ENCODE measurements at regions not wholly inside any gene's neighbourhood (a gene's known extent, or its start where the extent isn't known, plus 50 kb on each side); places are given as distances from the start of the nearest gene placed in this dataset.
"Not testable (repeated sequence)": the region's sequence is repeated elsewhere in the genome, so short reads cannot be mapped to it uniquely, and the experiment has no call there.

DNA sequence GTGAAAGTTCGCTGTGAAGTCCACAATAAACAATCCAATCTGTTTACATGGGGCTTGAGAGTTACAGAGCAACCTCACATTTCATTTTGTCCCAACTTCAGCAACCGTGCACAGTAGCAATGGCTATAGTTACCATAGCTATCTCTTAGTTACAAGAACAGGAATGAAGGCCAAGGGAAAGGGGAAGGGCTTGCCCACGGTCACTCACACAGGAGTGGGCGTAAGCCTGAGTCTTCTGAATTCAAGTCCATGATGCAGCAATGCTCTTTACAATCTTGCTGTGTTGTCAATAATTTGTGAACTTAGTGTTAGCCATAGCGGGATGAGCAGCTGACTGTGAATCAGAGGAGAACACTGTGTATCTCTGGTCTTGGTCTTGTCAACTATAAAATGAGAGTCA, 102.9 kb downstream of the ADAMTS15 start:
- no peak for DNase-seq

DNA sequence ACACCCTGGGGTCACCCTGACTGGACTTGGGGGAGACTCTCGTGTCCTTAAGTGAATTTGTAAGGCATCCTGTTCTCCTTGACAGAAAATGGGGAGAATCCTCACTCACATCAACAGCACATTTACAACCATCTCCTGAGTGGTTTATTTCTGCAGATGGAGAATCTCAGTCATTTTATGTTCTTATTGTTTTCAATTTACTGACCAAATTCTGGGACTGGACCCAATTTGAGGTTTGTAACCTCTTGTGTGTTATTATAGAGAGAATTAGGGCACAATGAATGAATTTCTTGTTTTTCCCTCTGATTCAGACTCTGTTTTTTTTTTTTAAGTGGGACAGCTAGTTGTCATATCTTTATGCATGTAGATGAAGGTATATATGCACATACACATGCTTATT, 104.9 kb downstream of the ADAMTS15 start:
- peak; percentile 38 for DNase-seq

DNA sequence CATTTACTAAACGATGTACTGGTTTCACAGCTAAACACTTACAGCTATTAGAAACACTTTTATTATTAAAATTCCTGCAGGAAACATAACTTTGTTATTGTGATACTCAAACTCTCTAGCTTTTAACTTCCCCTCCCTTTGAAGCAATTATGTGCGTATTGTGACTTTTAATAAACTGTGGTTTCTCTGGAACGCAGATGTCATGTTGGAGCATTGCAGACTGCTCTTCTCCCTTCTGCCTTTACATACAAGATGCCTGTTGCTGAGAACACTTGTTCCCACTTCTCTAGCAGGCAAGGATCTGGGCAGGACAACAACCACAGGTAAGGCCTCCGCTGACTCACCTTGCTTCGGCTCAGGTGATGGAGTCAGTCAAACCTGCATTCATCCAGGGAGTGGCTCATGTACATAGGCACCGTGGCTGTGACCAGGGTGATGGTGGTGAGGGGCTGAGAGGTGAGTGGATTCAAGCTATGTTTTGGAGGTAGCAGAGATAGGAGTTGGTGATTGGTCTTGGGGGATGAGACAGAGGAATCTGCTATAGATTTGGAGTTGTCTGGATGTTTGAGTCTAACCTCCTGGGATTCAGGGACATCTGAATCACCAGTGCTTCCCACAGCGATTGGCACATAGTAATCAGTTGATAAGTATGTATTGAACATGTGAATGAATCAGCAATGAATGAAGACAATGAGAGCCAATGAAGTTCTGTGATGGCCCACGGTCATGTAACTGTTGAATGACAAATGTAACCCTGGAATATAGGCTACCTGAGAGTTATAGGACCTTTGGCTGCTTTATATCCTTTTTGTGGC, 106.0 kb downstream of the ADAMTS15 start:
- DNase-seq = peak; percentile 30

DNA sequence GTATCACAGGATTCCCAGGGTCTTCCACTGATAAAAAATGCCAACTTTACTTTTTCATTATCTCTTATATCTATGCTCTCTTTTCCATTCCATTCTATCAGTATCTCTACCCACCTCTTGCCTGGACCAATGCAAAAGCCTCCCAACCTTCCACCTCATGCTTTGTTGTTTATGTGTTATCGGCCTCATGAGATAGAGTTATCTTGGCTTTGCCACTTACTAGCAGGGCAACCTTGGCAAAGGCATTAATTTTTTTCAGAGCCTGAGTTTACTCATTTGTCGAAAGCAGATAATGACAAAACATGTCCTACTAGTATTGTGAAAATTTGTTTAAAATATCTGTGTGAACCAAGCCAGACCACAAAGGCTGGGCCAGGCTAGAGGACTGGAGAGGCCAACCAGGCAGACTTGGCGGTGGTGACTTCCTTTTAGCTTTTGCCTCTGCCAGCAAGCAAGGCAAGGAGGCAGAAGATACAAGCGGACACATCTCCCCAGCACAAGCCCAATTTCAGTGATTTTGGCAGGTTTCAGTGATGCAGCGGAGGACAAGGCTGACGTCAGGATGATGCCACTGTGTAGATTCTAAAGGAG, 106.9 kb downstream of the ADAMTS15 start:
- no peak for DNase-seq

DNA sequence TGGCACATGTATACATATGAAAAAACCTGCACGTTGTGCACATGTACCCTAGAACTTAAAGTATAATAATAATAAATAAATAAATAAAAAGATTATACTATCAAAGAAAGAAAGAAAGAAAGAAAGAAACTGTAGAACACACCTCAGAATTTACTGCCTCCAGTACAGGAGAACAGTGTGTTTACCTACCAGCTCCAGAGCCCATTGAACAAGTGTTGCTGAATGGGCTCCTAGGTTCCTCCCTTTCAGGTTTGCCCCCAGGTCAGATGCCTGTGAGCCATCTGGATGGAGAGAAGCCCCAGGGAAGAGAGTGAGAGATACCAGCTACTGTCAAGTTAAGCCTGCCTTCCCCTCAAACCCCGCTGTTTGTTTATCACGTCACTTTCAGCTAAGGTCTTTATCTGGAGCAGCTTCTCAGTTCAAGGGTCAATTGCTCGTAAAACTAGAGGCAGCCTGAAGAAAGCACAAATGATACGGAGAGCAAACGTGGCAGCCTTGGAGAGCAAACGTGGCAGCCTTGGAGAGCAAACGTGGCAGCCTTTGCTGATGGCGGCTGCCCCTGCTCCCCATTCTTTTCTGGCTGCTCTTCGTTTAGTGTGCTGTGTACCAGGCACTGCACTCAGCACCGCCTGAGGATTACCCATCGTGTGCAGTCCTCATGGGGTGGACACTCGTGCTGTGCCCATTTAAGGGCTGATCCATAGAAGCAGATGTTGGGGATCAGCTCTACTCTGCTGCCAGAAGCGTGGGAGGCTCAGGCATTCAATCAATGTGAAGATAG, 111.7 kb downstream of the ADAMTS15 start:
- DNase-seq = no peak

DNA sequence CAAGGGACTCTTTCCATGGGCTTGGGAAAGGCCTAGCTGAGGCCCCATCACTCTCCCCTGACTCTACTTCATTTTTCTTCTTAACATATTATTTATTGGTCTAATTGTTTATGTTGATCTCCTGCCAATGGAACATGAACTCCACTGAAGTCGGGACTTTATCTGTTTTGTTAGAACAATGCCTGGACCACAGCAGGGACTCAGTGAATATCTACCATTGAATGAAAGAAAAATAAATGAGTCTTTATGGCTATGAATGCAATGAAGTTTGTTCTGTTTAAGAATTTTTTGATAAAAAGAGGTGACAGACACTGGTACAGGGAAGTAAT, 112.3 kb downstream of the ADAMTS15 start:
- no peak for DNase-seq

DNA sequence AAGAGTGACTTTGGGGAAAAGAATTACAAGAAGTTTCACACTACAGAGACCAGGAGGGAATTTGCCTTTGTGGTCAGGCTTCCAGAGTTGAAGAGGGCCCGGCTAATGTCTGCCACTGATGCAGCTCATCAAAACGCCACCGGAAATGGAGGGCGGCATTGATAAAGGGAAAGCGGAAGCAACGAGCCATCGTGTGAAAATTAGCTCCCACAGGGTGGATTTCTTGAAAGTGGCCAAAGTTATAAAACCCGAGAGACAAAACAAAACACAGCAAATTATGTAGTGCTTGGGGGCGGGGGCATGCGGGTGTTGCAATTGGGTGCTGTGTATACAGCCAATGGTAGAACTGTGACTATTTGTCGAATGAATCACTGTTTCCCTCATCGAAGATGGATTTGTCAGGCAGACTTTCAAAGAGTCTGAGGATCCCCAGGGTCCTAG, 113.0 kb downstream of the ADAMTS15 start:
- peak; percentile 78 for DNase-seq

DNA sequence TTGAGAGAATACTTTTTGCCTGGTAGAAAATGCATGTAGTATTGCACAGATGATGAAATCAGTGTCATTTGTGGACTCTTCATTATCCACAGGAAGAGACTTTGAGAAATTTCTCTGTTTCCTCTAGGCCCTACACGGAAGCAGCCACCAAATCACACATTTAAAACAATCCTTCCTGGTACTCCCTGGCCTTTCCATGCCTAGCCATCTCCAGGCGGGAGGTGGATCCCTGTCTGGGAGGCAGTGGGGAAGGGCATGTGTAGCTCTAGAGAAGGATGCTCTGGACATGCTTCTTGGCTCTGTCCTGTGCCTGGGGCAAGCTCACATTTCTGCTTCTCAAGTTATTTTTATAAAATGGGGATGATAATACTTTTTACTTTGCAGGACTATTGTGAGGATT, 114.1 kb downstream of the ADAMTS15 start:
- DNase-seq = no peak

DNA sequence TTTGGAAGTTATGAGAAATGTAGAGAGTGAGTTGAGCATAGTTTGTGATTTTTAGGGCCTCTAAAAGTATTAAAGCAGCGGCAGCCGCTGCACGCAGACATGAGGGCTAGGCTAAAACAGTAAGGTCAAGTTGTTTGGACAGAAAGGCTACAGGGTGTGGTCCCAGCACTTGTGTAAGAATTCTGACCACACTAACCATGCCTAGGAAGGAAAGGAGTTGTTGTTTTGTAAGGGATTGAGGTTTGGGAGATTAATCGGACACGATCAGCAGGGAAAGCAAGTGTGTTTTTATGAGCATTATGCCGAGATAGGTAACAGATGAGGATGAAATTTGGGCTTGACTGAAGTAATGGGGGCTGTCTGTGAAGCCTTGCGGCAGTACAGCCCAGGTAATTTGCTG, 117.9 kb downstream of the ADAMTS15 start:
- not testable (repeated sequence) for DNase-seq

DNA sequence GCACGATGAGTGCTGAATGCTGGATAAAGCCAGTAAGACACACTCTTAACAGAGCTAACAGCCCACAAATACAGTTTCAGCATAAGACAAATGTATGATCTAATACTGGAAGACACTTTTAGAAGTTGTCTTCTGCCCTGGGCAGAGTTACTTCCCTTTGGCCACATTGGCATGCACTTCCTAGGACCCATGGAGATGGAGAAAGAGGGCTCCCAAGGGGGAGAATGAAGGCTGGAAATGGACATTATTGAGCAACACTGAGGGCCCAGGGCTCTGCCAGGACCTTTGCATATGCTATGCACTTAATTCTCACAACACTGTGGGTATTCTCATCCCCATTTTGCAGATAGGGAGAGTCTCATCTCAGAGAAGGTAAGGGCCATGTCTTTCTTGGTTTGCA, 123.1 kb downstream of the ADAMTS15 start:
- no peak for DNase-seq

DNA sequence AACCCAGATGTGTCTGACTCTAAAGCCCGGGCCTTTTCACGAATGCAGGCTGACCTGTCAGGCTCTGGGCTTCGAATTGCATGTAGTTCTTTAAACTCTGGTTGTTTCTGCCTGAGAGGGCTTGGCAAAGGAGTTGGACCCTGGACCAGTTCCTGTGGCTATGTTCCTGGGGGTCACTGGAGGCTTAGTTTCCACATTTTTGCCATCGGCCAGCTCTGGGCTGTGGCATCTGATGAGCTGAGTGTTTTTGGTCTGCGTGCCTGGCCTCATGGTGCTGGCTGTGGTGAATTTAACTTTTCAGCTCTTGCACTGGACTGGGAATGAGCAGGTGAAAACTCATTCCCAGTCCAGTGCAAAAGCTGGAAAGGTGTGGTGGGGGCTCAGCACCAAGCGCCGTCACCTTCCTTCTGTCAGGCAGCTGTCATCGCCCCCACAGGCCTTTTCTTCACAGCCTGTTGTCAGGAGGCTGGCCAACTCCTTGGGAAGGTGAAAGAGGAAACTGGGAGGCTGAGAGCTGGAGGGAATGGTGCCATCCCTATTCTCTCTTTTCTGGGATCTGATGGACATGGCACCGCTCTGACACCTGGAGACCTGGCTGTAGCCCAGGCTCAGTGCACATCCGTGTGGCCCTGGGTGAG, 123.6 kb downstream of the ADAMTS15 start:
- DNase-seq = no peak

DNA sequence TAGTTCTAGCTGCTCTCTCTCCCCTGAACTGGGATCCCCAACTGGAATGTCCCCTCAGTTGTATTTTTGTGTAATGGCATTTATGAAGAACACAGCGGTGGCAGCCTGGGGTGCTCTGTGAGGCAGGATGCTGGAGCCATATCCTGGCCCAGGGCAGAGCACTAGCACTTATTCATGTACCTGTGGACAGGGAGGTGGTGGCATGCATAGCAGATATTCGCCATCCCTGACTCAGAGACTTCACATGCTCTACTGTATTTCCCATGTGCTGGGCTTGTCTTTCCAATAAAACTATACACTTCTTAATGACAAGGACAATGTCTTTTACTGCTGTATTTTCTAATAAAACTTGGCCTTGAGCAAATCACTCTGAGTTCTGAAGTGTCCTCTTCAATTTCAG, 125.3 kb downstream of the ADAMTS15 start:
- DNase-seq = no peak

DNA sequence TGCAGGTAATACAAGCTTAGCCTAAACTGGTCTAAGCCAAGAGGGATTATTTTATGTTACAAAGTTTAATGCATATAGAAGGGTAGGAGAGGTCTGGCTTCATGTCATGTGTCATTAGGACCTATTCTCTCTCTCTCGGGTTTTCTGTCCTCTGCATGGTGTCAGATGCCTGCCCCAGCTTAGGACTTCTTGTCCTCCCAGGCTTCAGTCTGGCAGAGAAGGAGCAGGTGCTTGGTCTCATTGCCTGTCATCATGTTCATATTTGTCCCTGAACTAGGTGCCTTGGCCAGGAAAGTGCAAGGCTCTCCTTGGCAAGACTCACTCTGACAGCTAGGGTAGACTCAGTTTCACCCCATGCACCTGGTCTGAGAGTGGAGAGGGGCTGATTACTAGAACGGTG, 126.3 kb downstream of the ADAMTS15 start:
- no peak for DNase-seq

DNA sequence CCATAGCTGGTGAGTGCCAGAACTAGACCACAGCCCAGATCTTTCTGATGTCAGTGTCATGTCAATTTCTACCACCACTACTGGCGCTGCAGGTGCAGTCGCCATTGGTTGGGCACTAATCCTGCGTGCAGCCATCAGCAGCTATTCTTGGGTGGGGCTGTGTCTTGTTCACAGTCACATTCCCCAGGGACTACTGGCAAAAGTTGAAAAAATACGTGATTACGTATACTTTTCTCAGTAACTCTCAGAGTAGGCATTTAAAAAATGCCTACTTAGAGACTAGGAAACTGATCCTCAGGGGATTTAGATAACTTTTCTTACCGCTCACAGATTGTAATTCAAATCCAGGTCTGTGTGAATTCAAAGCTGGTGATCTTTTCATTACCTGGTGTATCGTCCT, 127.7 kb downstream of the ADAMTS15 start:
- DNase-seq = no peak

DNA sequence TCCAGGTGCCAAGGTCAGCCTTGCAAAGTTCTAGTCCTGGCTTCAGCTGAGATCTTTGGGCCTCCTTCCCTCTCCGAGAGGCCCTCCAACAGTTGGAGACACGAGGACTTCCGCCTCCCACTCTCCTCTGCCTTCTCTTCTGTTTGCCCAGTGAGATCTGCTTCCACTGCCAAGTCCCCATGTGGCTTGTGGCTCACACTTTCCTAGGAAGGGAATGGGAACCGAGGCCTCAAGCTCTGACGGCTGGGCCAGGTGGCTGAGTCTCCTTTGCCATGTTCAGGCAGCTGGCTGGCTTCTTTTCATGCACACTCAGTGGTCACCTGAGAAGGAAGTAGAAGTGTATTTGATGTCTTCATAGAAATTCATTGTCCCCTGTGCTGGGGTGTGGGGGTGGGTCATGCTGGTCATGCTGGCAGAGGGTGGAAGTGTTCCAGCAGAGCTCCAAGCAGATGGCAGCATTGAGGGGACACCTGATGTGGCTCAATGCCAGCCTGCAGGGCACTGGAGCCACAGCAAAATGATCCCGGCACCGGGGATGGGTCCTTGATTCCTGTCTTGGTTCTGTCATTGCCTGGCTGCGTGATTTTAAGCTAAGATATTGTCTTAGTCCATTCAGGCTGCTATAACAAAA, 130.4 kb downstream of the ADAMTS15 start:
- DNase-seq = no peak

DNA sequence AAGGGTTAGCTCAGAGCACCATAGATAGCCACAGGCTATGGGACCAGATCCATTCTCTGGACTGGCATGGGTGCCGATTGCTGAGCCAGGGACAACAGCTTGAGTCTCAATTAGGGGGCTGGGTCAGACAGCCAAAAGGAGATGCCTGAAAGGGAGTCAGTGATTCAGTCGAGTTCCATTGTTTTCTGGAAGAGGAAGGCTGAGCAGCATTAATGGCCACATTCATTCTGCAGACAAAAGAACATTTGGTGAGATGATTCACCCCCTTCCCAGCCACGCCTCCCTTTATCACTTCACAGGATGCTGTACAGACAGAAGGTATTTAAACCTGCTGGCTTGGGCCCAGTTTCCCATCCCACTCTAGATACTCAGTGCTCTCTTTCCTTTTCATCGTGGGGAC, 131.9 kb downstream of the ADAMTS15 start:
- peak; percentile 95 for DNase-seq

DNA sequence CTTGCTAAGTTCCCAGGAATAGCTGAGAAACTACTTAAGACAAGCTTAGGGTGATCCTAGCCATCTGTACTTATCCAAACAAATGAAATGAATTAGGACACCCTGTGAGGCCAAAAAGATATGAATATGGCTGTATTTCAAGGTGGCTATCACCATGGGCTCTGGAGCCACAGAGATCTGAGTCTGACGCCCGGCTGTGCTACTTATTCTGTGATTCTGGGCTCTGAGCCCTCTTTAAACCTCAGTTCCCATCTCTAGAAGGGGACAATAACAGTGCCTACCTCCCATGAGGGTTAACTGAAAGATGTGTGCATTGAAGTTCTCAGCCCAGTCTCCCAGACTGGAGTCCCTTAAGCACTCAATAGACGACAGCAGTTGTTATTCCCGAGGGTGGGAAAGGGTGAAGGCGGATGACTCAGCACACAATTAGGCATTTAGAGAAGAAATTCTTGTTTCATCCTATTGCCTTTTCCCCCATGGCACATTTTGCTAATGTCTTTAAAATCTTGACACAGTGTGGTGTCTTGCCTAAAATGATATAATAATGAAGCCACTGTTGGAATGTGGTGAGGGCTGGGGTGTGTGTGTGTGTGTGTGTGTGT, 132.5 kb downstream of the ADAMTS15 start:
- DNase-seq = peak; percentile 92

DNA sequence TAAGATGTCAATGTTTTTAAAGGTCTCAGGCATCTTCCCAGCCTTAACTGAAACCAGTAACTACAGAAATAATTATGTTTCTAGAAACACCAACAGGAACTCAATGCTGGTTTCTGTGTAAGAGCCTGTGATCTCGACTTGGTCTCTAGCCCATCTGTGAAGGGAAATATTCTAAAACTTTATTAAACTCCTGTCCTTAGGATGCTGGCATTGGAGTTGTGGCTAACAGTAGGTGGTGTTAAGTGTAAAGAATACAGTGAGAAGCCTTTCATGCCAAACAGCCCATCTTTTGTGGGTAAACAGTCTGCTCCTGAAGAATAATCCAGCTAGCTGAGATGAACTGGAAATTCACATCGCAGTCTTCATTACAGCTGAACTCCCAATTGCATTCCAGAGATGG, 133.2 kb downstream of the ADAMTS15 start:
- DNase-seq = peak; percentile 35

DNA sequence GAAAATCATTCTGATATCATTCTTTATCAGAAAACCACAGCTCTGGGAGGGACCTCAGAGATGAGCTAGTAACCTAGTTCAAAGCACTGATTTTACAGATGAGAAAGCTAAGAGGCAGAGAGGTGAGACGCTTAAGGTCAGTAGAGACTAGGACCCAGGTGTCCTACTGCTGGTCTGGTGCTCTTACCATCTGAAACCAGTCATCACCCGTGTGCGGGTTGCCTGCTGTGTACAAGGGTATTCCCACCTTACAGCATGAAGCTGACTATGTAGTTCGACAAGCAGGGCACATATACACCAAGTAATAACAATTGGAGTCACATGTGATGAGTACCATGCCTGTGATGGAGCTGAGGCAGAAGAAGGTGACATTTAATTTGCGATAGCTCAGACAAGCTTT, 133.7 kb downstream of the ADAMTS15 start:
- DNase-seq = no peak

DNA sequence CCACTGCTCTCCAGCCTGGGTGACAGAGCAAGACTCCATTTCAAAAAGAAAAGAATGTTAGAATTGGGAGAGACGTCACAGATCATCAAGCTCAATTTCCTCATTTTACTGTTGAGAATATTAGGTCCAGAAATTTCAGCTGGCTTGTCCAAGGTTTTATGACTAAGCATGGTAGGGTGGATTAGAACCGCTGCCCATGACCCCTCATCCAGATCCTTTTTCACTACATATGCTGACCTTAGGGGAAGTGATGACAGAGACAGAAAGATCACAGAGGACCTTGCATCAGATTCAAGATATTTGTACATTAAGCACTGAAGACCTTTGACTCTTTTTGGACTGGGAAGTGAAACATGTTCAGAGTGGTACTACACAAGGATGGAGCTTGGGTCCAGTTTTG, 134.5 kb downstream of the ADAMTS15 start:
- no peak for DNase-seq

DNA sequence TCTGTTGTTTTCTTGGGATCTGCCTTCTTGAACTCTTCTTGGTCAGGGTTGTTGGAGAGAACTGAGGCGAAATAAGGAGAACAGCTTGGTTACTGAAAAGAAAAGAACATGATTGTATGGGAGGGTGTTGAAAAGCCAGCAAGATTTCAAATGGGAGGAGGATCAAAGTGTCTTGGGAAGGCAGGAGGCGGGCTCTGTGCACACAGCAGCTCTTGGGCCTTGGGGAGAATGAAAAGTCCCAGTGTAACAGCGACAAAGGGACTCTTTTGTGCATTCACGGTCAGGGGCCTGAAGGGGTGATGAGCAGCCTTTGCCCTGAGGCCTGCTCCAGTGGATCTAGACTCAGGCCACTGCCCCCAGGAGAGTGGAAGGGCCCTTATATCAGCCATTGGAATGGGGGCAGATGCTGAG, 135.4 kb downstream of the ADAMTS15 start:
- no peak for DNase-seq

DNA sequence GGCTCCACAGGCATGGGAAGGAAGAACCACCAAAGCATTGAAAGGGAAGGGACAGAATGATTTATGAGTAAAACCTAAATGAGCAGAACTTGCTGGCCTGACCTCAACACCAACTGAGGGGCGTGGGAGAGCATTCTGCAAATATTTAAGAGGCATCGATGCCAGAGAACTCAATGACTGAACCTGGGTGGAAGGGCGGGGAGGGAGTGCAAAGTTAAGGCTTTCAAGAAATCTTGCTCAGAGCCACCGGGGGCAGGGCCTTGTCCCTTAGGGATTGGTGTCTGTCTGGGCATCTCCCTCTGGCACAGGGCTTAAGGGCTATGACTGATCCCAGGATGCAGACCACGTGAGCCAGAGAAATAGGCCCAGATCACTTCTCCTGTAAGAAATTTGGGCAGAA, 137.1 kb downstream of the ADAMTS15 start:
- peak; percentile 67 for DNase-seq

DNA sequence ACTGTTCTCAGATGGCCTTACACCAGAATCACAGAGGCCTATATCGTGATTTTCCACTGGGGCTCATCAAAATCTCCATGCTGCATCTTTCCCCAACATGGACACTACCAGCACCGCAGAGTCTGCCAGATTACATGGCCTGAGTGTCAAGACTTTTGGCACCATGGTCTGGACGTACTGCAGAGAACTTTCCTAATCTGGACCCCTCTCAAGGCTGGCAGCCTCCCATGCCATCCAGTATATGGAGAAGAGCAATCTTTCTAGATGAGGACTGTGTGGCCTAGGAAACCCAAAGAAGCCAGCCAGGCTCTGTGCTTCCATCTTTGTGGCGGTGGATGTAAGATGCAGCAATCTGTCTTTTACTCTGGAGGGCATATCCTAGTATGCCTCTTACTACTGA, 139.2 kb downstream of the ADAMTS15 start:
- DNase-seq = no peak

All from fibroblast of skin of right biceps (primary cell).